ENCODE measurements at regions not wholly inside any gene's neighbourhood (a gene's known extent, or its start where the extent isn't known, plus 50 kb on each side); places are given as distances from the start of the nearest gene placed in this dataset.

GRCh38 chr6:872570-873125 lies 179.7 kb upstream of the EXOC2 start:
- TF ChIP-seq CTCF (IDR thresholded peaks at IDR 0.05; ENCODE audit: low read depth, low read length) = no peak
- no peak overlapping the region for H3K4me3 ChIP-seq (replicated peaks in 1 of 2; ENCODE audit: low read depth in 2 of 2, low read length in 2 of 2)
- DNase-seq (ENCODE audit: low read depth in 2 of 2) = no peak

- no peak overlapping the region for H3K4me3 ChIP-seq (replicated peaks in 1 of 2; ENCODE audit: low read depth in 2 of 2, low read length in 2 of 2)
- no peak for DNase-seq (ENCODE audit: low read depth in 2 of 2)
- no peak for TF ChIP-seq CTCF (IDR thresholded peaks at IDR 0.05; ENCODE audit: low read depth, low read length)
Measured at GRCh38 chr6:871503-871902, 178.6 kb upstream of the EXOC2 start.

- no peak overlapping the region for H3K4me3 ChIP-seq (replicated peaks in 1 of 2; ENCODE audit: low read depth in 2 of 2, low read length in 2 of 2)
- TF ChIP-seq CTCF (IDR thresholded peaks at IDR 0.05; ENCODE audit: low read depth, low read length) = no peak
- no peak for DNase-seq (ENCODE audit: low read depth in 2 of 2)
Measured at GRCh38 chr6:870096-870495, 177.2 kb upstream of the EXOC2 start.

GRCh38 chr6:868201-868600 lies 175.3 kb upstream of the EXOC2 start:
- no peak for TF ChIP-seq CTCF (IDR thresholded peaks at IDR 0.05; ENCODE audit: low read depth, low read length)
- H3K4me3 ChIP-seq (replicated peaks in 1 of 2; ENCODE audit: low read depth in 2 of 2, low read length in 2 of 2) = no peak overlapping the region
- no peak for DNase-seq (ENCODE audit: low read depth in 2 of 2)

GRCh38 chr6:867378-867777 lies 174.4 kb upstream of the EXOC2 start:
- no peak for TF ChIP-seq CTCF (IDR thresholded peaks at IDR 0.05; ENCODE audit: low read depth, low read length)
- DNase-seq (ENCODE audit: low read depth in 2 of 2) = no peak
- no peak overlapping the region for H3K4me3 ChIP-seq (replicated peaks in 1 of 2; ENCODE audit: low read depth in 2 of 2, low read length in 2 of 2)

GRCh38 chr6:866316-866715 lies 173.4 kb upstream of the EXOC2 start:
- no peak for TF ChIP-seq CTCF (IDR thresholded peaks at IDR 0.05; ENCODE audit: low read depth, low read length)
- no peak overlapping the region for H3K4me3 ChIP-seq (replicated peaks in 1 of 2; ENCODE audit: low read depth in 2 of 2, low read length in 2 of 2)
- DNase-seq (ENCODE audit: low read depth in 2 of 2) = no peak

- no peak for DNase-seq (ENCODE audit: low read depth in 2 of 2)
- TF ChIP-seq CTCF (IDR thresholded peaks at IDR 0.05; ENCODE audit: low read depth, low read length) = no peak
- no peak overlapping the region for H3K4me3 ChIP-seq (replicated peaks in 1 of 2; ENCODE audit: low read depth in 2 of 2, low read length in 2 of 2)
Measured at GRCh38 chr6:865846-866245, 172.9 kb upstream of the EXOC2 start.
